Suprapubic skin (tissue), 4 donors: ENCODE measurements at regions not wholly inside any gene's neighbourhood (a gene's known extent, or its start where the extent isn't known, plus 50 kb on each side); places are given as distances from the start of the nearest gene placed in this dataset.

Experiments used
- CTCF ChIP-seq, 2 donors: fragments of 200-600 bp in 1 of 2; fragments of 450-650 bp in 1 of 2; sonication (generic) in 1 of 2; IDR thresholded peaks; one replicate each; pipeline ENCODE4 v1.5.1; 2016 to 2019; ENCODE audit warnings: antibody characterized with exemption in 2 of 2, mild to moderate bottlenecking in 1 of 2, moderate library complexity in 1 of 2
- EP300 ChIP-seq: sonication (generic); formaldehyde crosslinking; IDR thresholded peaks from one replicate; pipeline ENCODE4 v1.6.1; 2017; ENCODE audit warnings: antibody characterized with exemption
- POLR2A ChIP-seq, 2 donors: fragments of 450-650 bp; IDR thresholded peaks; one replicate each; pipeline ENCODE4 v1.6.1; 2017; ENCODE audit warnings: antibody characterized with exemption in 2 of 2, mild to moderate bottlenecking in 2 of 2, moderate library complexity in 2 of 2
- POLR2AphosphoS5 ChIP-seq, 3 donors: sonication (generic); formaldehyde crosslinking; IDR thresholded peaks; one replicate each; pipeline ENCODE4 v1.6.1; 2017; ENCODE audit warnings: antibody characterized with exemption in 3 of 3

DNA sequence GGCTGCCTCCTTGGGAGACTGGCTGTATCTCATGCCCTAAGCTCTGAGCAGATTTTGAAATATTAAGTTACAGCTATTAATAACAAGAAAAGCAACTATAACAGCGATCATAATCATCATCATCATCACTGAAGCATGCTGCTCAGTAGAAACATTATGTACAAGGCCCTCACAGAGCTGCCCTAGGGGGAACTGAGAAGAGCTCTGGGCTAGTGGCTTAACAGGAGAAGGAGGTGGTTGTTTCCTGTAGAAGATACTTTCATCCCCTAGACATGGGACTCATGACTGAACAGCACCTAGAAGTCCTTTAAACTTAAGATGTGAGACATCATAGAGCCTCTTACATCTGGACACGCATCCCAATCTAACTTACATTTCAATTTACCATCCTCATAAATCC, 332.8 kb upstream of the PLET1 start:
- TF ChIP-seq POLR2A (IDR thresholded peaks at IDR 0.05) (no peak), CTCF (IDR thresholded peaks at IDR 0.05) (no peak), POLR2AphosphoS5 (IDR thresholded peaks at IDR 0.05) (no peak), EP300 (no peak)
